Mucosa of descending colon (tissue), 3 donors: ENCODE measurements at regions not wholly inside any gene's neighbourhood (a gene's known extent, or its start where the extent isn't known, plus 50 kb on each side); places are given as distances from the start of the nearest gene placed in this dataset.
"Not testable (repeated sequence)": the region's sequence is repeated elsewhere in the genome, so short reads cannot be mapped to it uniquely, and the experiment has no call there.

Source experiments
- ATAC-seq: fragments of 200-7000 bp; cut with Tn5 transposase; one replicate; pipeline ENCODE4 v1.9.1; 2020; ENCODE audit warnings: mild to moderate bottlenecking, moderate library complexity
- DNase-seq, 3 donors: peaks; one replicate each; pipeline ENCODE4 v3.0.0-alpha.2; 2020
- H3K36me3 ChIP-seq: fragments of 200-600 bp; one replicate; pipeline ENCODE4 v1.8.0; 2021; ENCODE audit warnings: low read depth, mild to moderate bottlenecking
- H3K4me1 ChIP-seq: fragments of 200-600 bp; one replicate; pipeline ENCODE4 v1.8.0; 2021; ENCODE audit warnings: low read depth, mild to moderate bottlenecking
- H3K4me3 ChIP-seq: fragments of 200-600 bp; one replicate; pipeline ENCODE4 v1.8.0; 2021; ENCODE audit warnings: mild to moderate bottlenecking
- H3K9me3 ChIP-seq: fragments of 200-600 bp; one replicate; pipeline ENCODE4 v1.8.0; 2021; ENCODE audit warnings: mild to moderate bottlenecking
- intact Hi-C, 2 donors: fragments of 100-400 bp; cut with DNase I in 1 of 2; cut with micrococcal nuclease in 1 of 2; formaldehyde crosslinking; loops; one replicate each; pipeline versions ENCODE4 v1.11.0 to v1.11.1; 2022; cut with DNase I, micrococcal nuclease
- TF ChIP-seq, protein P1 (sequence below): fragments of 200-600 bp; IDR thresholded peaks from one replicate; pipeline ENCODE4 v1.8.0; 2022; ENCODE audit warnings: antibody characterized with exemption, mild to moderate bottlenecking
- donor health status: DM: no; HTN: no; CAD: no; lungs with moderate emphysema.
- donor health status: DM: no; HTN: no; CAD: no.
- donor health status: DM: no; HTN: yes; CAD: no.

DNA sequence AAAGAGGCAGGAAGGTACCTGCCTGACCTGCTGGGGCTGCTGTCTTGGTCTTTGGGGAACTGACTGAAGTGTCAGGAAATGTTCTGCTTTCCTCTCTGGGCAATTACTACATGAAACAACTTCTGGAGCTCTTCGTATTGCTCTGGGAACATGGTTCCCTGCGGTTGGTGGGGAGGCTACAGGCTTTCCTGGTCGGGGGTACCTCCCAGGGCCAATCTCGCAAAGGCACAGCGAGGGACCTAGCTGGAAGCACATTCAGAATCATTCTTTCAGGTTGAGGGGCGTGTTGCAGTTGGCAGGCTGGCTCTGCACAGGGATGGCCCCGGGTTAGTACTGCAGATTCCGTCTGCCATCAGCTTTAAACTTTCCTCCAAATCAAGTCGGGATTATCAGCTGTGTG, 88.9 kb upstream of the RANBP3L start:
- intact Hi-C loops = loop anchor here in 1 of 2 donors (10.0 kb wide), 1 partner anchor 126 kb away; no protein-coding TSS in a partner anchor
- TF ChIP-seq, protein P1, sequence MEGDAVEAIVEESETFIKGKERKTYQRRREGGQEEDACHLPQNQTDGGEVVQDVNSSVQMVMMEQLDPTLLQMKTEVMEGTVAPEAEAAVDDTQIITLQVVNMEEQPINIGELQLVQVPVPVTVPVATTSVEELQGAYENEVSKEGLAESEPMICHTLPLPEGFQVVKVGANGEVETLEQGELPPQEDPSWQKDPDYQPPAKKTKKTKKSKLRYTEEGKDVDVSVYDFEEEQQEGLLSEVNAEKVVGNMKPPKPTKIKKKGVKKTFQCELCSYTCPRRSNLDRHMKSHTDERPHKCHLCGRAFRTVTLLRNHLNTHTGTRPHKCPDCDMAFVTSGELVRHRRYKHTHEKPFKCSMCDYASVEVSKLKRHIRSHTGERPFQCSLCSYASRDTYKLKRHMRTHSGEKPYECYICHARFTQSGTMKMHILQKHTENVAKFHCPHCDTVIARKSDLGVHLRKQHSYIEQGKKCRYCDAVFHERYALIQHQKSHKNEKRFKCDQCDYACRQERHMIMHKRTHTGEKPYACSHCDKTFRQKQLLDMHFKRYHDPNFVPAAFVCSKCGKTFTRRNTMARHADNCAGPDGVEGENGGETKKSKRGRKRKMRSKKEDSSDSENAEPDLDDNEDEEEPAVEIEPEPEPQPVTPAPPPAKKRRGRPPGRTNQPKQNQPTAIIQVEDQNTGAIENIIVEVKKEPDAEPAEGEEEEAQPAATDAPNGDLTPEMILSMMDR = no peak
- H3K9me3 ChIP-seq = no peaks in the 10 kb centered on the region
- H3K4me3 ChIP-seq = no peak overlapping the region
- H3K4me1 ChIP-seq = no peaks in the 10 kb centered on the region
- DNase-seq (no peak), ATAC-seq (no peak)
- H3K36me3 ChIP-seq = no peaks in the 10 kb centered on the region

DNA sequence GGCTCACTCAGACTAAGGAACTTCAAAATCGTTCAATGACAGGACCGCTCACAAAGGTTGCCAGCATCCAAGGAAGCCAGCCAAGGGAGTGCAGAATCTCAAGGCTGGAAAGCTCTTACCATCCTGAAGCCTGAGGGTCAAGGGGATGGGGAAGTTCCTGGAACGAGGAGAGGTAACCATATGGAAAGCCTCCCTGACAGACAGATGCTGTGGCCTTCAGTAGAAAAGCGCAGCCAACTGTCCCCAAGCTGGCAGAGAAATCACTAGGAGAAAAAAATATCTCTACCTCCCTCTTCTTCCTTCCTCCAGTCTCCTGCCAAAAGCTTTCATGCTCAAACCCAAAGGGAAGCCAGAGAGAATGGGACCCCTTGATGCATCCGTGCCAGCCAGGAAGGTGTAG, 90.5 kb upstream of the RANBP3L start:
- intact Hi-C loops = loop anchor here in 1 of 2 donors (10.0 kb wide), 1 partner anchor 127 kb away; no protein-coding TSS in a partner anchor
- ATAC-seq = no peak
- TF ChIP-seq, protein P1 = no peak

DNA sequence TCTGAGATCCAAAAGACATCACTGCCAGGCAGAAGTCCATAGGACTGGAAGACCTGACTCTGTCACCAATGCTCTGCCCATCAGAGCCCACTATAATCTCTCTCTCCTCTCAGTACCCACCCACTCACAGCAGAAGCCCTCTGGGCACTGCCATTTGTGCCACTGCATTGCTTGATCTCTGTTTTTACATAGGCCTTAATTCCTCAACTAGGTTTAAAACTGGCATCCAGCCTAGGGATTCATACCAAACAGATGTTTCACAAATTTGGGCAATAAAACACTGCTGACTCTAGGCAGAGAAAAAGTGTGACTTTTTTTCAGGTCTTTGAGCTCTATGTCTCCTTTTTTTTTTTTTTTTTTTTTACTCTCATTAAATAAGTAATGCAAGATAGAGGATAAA, 91.1 kb upstream of the RANBP3L start:
- H3K9me3 ChIP-seq = no peaks in the 10 kb centered on the region
- H3K4me3 ChIP-seq = no peak overlapping the region
- DNase-seq = no peak
- H3K36me3 ChIP-seq = no peaks in the 10 kb centered on the region
- no peaks in the 10 kb centered on the region for H3K4me1 ChIP-seq
- intact Hi-C loops = loop anchor here in 1 of 2 donors (10.0 kb wide), 1 partner anchor 128 kb away; no protein-coding TSS in a partner anchor
- TF ChIP-seq, protein P1 = no peak
- no peak for ATAC-seq

More for the DNA sequence above, 90.5 kb upstream of the RANBP3L start:
- H3K4me1 ChIP-seq = no peaks in the 10 kb centered on the region
- no peak for DNase-seq
- H3K36me3 ChIP-seq = no peaks in the 10 kb centered on the region
- H3K9me3 ChIP-seq = no peaks in the 10 kb centered on the region
- no peak overlapping the region for H3K4me3 ChIP-seq

DNA sequence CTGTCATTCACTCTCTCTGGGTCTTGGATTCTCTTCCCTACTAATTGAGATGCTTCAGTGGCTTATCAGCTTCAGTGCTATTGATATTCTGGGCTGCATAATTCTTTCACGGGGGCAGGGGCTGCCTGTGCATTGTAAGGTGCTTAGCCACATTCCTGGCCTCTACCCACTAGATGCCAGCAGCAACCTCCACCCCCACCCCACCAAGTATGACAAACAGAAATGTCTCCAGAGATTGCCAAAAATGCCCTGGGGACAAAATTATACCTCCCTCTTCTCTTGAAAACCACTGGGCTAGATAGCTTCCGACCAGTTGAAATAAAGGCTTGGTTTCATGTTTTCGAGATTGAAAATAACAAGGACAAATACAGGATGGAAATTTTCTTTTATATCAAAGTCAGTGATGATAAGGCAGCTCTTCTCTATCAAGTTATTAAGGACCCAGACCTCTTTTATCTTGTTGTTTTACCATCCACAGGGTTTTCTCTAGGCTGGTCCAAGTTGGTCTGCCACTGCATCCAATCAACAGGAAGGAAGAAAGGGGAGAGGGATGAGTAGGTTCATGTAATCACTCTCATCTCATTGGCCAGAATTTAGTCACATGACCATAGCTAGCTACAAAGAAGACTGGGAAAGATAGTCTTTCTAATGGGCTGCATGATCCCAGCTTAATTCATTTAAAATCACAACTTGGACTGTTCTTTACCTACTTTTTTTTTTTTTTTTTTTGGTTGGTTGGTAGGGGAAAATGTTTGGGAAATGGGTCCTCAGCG, 92.1 kb upstream of the RANBP3L start:
- TF ChIP-seq, protein P1 = no peak
- DNase-seq = no peak
- Histone ChIP-seq H3K4me3 (no peak overlapping the region), H3K36me3 (no peaks in the 10 kb centered on the region), H3K9me3 (no peaks in the 10 kb centered on the region), H3K4me1 (no peaks in the 10 kb centered on the region)
- ATAC-seq = no peak
- intact Hi-C loops = loop anchor here in 1 of 2 donors (10.0 kb wide), 1 partner anchor 129 kb away; no protein-coding TSS in a partner anchor

DNA sequence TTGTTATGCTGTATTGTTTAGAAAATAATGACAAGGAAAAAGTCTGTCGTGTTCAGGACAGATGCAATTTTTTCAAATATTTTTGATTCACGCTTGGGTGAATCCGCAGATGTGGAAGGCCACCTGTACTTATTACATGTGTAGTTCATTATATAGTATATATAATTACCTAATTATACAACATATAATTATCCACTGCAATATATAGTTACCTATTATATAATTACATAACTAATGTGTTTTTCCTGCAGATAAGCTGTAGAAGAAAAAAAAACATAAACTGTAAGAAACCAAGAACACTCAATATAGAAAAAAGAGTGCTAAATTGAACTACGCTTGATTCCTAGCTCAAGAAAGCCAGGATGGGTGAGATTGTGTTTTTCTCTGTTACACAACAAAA, 93.6 kb upstream of the RANBP3L start:
- no peaks in the 10 kb centered on the region for H3K4me1 ChIP-seq
- no peaks in the 10 kb centered on the region for H3K9me3 ChIP-seq
- ATAC-seq (no peak), DNase-seq (no peak)
- H3K4me3 ChIP-seq = no peak overlapping the region
- no peaks in the 10 kb centered on the region for H3K36me3 ChIP-seq
- TF ChIP-seq, protein P1 = no peak
- intact Hi-C loops = loop anchor here in 1 of 2 donors (10.0 kb wide), 1 partner anchor 130 kb away; no protein-coding TSS in a partner anchor

DNA sequence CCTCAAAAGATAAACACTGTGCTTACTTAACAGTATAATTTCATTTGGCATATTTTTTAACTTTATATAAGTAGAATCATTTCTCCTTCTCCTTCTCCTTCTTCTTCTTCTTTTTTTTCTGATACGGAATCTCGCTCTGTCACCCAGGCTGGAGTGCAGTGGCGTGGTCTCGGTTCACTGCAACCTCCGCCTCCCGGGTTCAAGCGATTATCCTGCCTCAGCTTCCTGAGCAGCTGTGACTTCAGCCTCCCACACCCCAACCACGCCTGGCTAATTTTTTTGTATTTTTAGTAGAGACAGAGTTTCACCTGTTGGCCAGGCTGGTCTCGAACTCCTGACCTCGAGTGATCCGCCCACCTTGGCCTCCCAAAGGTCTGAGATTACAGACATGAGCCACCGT, 94.2 kb upstream of the RANBP3L start:
- not testable (repeated sequence) for ATAC-seq, H3K36me3 ChIP-seq, H3K9me3 ChIP-seq, DNase-seq, H3K4me1 ChIP-seq, H3K4me3 ChIP-seq
- intact Hi-C loops = loop anchor here in 1 of 2 donors (10.0 kb wide), 1 partner anchor 131 kb away; no protein-coding TSS in a partner anchor
